AML-193 (cell line): ENCODE measurements at regions not wholly inside any gene's neighbourhood (a gene's known extent, or its start where the extent isn't known, plus 50 kb on each side); places are given as distances from the start of the nearest gene placed in this dataset.
"Not testable (repeated sequence)": the region's sequence is repeated elsewhere in the genome, so short reads cannot be mapped to it uniquely, and the experiment has no call there.

Experiments used
- DNase-seq, 2 experiments: peaks; one replicate each; lab custom pipeline; 2025; lab: John Stamatoyannopoulos, UW

- no peak for DNase-seq
Observed at GRCh38 chrX:114006664-114007063, 577.2 kb upstream of the HTR2C start.

DNA sequence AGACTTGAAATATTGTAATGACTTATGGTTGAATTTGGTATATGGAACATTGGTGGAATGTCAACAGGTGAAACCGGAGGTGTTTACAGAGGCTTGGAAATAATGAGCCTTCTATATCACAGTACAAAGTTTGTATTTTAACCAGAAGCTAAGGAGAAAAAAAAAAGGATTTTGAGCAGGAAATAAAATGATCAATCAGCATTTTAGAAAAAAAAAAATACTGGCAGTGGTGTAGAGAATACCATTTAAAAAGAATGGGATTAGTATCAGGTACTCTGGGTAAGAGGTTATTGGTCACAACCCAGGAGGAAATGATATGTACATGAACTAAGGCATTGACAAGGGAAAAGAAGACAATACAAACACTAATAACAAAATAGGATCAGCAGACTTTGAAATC lies 587.1 kb upstream of the HTR2C start:
- DNase-seq = no peak

- not testable (repeated sequence) for DNase-seq
Observed at GRCh38 chrX:113991720-113992119, 592.2 kb upstream of the HTR2C start.

DNA sequence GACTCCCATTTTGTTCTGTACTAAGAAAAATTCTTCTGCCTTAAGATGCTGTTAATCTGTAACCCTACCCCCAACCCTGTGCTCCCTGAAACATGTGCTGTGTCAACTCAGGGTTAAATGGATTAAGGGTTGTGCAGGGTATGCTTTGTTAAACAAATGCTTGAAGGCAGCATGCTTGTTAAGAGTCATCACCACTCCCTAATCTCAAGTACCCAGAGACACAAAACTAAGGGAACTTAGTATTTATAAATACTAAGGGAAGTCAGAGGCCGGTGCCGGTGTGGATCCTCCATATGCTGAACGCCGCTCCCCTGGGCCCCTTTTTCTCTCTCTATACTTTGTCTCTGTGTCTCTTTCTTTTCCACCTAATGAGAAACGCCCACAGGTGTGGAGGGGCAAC lies 593.2 kb upstream of the HTR2C start:
- not testable (repeated sequence) for DNase-seq

GRCh38 chrX:113988315-113988935 lies 595.5 kb upstream of the HTR2C start:
- DNase-seq = not testable (repeated sequence)

DNA sequence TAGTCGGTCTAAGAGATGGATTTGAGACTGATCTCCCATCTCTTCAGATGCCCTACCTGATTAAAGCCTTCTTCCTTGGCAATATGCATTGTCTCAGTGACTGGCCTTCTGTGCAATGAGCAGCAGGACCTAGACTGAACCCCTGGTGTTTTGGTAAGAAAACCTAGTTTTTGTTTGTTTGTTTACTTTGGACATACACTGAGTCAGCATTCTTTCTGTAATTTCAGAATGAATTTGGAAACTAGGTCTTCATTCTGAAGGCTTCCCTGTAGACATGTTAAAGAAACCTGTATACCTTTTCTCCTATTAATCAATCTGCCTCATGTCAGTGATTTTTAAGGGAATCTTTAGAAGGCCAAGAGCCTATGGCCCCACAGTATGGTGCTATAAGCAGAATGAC lies 597.5 kb upstream of the HTR2C start:
- DNase-seq = no peak

GRCh38 chrX:113982766-113983165 lies 601.1 kb upstream of the HTR2C start:
- DNase-seq = no peak

DNA sequence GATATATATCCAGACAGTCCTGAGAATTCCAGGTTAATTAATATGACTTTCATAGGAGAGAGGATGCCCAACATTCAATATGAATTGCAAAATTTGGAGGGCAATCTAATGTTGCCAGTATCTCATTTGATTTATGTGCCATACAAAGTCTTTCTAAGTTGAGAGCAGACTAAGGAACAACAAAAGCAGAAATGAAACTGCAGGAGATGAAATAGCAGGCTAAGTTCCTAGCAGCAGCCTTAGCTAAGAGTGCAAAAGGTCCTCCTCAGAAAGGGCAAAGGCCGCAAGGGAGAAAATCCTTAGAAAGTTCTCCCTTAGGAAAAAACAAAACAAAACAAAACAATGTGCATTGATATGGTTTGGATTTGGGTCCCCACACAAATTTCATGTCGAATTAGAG lies 602.9 kb upstream of the HTR2C start:
- DNase-seq = no peak

GRCh38 chrX:113977887-113978286 lies 606.0 kb upstream of the HTR2C start:
- no peak for DNase-seq

DNA sequence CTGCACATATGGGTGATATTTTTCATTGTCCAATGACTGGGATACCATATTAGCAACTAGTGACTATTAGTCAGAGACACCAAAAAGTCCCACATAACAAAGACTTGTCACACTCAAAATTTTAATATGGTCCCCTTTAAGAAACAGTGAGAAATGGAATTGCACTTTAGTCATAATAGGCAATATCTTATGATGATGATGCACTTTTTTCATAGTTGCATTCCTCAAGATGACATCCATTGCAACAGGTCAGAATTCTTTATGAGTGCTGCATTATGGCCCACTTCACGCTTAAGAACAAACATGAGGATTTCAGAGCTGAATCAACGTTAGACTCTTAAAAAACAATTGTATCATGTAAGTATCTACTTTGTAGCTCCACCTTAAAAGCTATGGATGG lies 608.4 kb upstream of the HTR2C start:
- DNase-seq = no peak

DNA sequence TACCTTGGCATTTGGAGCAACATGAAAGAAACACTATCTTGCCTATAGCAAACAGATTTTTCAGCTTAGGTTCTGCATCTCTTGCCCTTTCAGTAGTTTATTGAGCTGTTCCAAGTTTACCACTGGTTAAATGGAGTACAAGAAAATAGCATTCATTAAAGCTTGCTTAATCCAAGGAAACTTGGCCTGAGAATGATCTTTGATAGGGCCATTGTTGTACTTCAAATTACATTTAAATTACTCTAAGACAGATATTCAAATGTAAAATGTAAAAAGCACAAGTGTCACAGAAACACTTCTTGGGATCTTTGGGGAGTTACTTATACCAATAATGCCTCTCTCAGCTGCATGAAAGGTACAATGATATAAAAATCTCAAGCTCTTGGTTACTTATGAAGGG lies 609.0 kb upstream of the HTR2C start:
- no peak for DNase-seq

GRCh38 chrX:113973706-113974105 lies 610.2 kb upstream of the HTR2C start:
- DNase-seq = no peak

GRCh38 chrX:113966791-113967190 lies 617.1 kb upstream of the HTR2C start:
- DNase-seq = no peak

DNA sequence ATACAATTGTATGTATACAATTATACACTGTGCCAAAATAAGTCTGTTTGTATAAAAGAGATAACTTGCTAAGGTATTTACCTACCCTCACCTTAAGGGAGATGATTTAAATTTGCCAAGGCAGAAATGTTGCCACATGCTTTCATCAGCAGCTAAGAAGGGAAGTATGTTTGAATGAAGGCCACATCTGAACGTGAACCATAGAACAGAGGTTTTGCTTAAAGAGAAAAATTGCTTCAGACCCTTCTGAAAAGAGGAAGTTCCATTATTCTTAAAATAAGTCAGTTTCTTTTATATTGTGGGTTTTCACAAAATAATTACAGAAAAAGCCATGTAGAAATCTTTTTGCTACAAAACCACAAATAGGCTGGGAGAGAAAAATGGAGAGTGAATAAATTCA lies 621.5 kb upstream of the HTR2C start:
- peak in 1 of 2 experiments; percentile 13 for DNase-seq

- DNase-seq = no peak
Observed at GRCh38 chrX:113959912-113960626, 623.8 kb upstream of the HTR2C start.

DNA sequence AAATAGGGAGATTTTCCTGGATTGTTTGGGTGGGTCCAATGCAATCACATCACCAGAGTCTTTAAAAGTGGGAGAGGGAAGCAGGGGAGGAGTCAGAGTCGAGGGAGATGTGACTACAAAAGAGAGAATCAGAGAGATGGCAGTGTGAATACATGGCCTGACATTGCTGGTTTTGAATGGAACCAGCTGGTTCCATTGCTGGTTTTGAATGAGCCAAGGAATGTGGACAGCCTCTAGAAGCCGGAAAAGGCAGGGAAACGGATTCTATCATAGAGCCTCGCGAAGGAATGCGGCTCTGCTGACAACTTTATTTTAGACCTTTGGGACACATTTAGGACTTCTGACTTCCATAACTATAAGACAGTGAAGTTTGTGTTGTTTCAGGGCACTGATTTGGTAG lies 627.0 kb upstream of the HTR2C start:
- no peak for DNase-seq

DNA sequence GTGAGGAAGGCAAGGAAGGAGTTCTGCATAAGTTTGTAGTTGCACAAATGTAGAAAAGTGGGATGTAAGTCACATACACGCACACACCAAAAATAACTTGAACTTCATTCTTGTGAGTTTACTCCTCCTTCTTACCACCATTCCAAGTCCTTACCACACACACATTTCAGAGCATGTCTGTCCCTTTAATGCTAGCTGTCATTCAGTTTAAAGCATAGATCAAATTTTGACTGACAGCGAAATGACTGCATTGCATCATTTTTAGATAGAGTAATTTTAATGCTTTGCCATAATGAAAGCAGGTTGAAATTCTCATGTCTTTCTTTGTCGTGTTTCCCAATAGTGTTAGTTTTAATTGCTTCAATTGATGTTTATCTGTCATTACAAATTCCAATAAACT lies 629.6 kb upstream of the HTR2C start:
- DNase-seq = no peak

DNA sequence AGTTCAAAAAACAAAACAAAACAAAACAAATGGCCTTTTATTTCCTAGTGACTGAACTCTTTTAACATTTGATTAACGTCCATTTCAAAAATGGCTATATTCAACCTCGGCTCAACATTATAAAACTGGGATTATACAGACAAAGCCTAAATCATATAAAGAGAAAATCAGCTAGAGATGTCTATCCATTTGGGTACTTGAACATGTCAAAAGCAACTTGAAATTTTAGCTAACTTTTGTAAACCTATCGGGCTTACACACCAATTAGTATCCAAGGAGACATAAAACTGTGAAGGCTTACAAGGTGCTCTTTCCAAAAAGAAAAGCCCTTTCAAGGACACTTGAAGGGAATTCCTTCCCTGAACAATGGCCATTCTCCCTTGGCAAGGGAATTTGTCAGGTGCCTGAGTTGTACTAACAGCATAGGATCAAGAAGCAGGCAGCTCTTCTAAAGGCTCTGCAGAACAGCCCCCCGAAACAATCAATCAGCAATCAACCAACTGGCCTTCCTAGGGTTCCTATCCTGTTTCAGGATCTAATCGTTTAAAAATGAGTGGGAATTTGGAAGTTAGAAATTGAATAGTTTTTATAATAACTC lies 633.7 kb upstream of the HTR2C start:
- DNase-seq = no peak

- DNase-seq = no peak
Observed at GRCh38 chrX:113947548-113947947, 636.3 kb upstream of the HTR2C start.

GRCh38 chrX:113935518-113935917 lies 648.4 kb upstream of the HTR2C start:
- no peak for DNase-seq

DNA sequence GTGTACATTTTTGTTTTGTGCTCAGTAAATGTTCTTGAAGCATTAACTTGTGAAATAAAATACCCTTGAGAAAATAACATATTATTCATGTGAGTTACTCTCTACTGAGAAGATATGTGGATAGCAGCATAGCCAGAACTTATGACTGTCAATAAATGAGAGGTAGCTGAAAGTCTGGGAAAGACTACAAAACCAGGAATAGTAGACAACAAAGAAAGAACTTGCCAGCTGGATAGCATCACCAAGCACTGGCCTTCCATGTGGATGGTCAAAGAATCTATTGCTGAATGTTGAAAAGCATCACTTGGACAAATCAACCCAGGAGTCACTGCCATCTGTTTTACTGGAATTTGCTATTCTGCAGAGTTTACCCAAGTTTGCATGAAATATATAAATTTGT lies 650.0 kb upstream of the HTR2C start:
- DNase-seq = no peak

DNA sequence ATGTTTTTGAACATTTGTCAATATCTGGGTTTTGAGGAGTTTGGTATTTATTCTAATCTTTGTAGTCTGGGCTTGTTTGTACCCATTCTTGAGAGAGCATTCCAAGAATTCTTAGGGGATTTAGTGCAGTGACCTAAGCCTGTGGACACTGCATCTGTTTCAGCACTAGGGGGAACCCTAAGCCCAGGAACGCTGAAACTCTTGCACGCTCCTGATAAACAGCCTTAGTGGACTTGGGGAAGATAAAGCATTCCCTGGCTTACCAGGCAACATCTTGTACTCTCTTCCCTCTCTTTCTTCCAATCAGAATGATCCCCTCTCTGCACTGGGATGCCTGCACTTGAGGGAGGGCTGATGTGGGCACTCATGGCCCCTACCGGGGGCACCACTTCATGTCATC lies 654.9 kb upstream of the HTR2C start:
- DNase-seq = no peak

- no peak for DNase-seq
Observed at GRCh38 chrX:113920661-113921060, 663.2 kb upstream of the HTR2C start.

- no peak for DNase-seq
Observed at GRCh38 chrX:113919387-113919786, 664.5 kb upstream of the HTR2C start.
